Endodermal cell (in vitro differentiated cells): ENCODE measurements at regions not wholly inside any gene's neighbourhood (a gene's known extent, or its start where the extent isn't known, plus 50 kb on each side); places are given as distances from the start of the nearest gene placed in this dataset.

ENCODE experiments used
- DNase-seq: peaks from one replicate; pipeline ENCODE4 v3.0.0-alpha.2; 2017
- H3K27ac ChIP-seq: 2 replicates; pipeline ENCODE4 v1.5.1; 2013; ENCODE audit warnings: mild to moderate bottlenecking, low read depth, low read length, moderate library complexity
- H3K27me3 ChIP-seq: 2 replicates; pipeline ENCODE4 v1.6.1; 2013; ENCODE audit warnings: mild to moderate bottlenecking, low read length, moderate library complexity; ENCODE audit not compliant: insufficient read depth, control insufficient read depth, poor library complexity, severe bottlenecking
- H3K36me3 ChIP-seq: 2 replicates; pipeline ENCODE4 v1.7.0; 2013; ENCODE audit warnings: mild to moderate bottlenecking, low read length, moderate library complexity; ENCODE audit not compliant: control insufficient read depth, insufficient read depth
- H3K4me1 ChIP-seq: one replicate; pipeline ENCODE4 v1.7.0; 2013; ENCODE audit warnings: low read length; ENCODE audit not compliant: control insufficient read depth, insufficient read depth
- H3K4me3 ChIP-seq: 2 replicates; pipeline ENCODE4 v1.5.1; 2013; ENCODE audit warnings: mild to moderate bottlenecking, low read length, moderate library complexity
- H3K9ac ChIP-seq: 2 replicates; pipeline ENCODE4 v1.6.1; 2013; ENCODE audit warnings: mild to moderate bottlenecking, low read length, moderate library complexity; ENCODE audit not compliant: poor library complexity, severe bottlenecking; ENCODE audit errors: extremely low read depth
- H3K9me3 ChIP-seq: 2 replicates; pipeline ENCODE4 v1.6.1; 2013; ENCODE audit warnings: mild to moderate bottlenecking, low read length, moderate library complexity; ENCODE audit not compliant: control insufficient read depth
- H3K27ac Mint-ChIP-seq: 2 replicates; pipeline ENCODE4 v1.8.0; 2020; ENCODE audit warnings: mixed read lengths
- H3K27me3 Mint-ChIP-seq: 2 replicates; pipeline ENCODE4 v1.8.0; 2021; ENCODE audit warnings: mild to moderate bottlenecking, mixed read lengths; ENCODE audit not compliant: insufficient read depth
- H3K36me3 Mint-ChIP-seq: 2 replicates; pipeline ENCODE4 v1.8.0; 2020; ENCODE audit warnings: low read depth, mixed read lengths
- H3K4me1 Mint-ChIP-seq: 2 replicates; pipeline ENCODE4 v1.8.0; 2020; ENCODE audit warnings: mixed read lengths
- H3K4me3 Mint-ChIP-seq: 2 replicates; pipeline ENCODE4 v1.8.0; 2020; ENCODE audit warnings: mild to moderate bottlenecking, moderate library complexity, mixed read lengths
- H3K9me3 Mint-ChIP-seq: 2 replicates; pipeline ENCODE4 v1.8.0; 2020; ENCODE audit warnings: mild to moderate bottlenecking, mixed read lengths
- CTCF ChIP-seq: fragments of 200-600 bp; sonication (generic); conservative IDR thresholded peaks from 2 replicates; pipeline ENCODE4 v1.5.0; 2021; ENCODE audit warnings: antibody characterized with exemption, mild to moderate bottlenecking
- WGBS, 2 experiments: methylation state at CpG; one replicate each; pipeline versions ENCODE4 v1.1.5 to v1.1.7; 2013; ENCODE audit warnings: missing lambda C conversion rate in 2 of 2, mixed read lengths in 1 of 2; ENCODE audit not compliant: insufficient coverage in 1 of 2, insufficient read length in 1 of 2; 5-methylcytosine and 5-hydroxymethylcytosine counted together

- 88 to 90% methylated on average over 4 to 5 of the region's 5 CpGs for WGBS, 2 experiments
- no peak for TF ChIP-seq CTCF
- Histone ChIP-seq H3K27ac (no peak overlapping the region), H3K9me3 (no peaks in the 10 kb centered on the region), H3K27me3 (no peaks in the 10 kb centered on the region), H3K4me1 (no peaks in the 10 kb centered on the region), H3K9ac (no peak overlapping the region), H3K36me3 (no peaks in the 10 kb centered on the region), H3K4me3 (no peak overlapping the region)
- DNase-seq = no peak
- H3K4me3 Mint-ChIP-seq = no peak overlapping the region
- H3K9me3 Mint-ChIP-seq = peaks cover 10% of the 10 kb centered on the region
- H3K4me1 Mint-ChIP-seq = no peaks in the 10 kb centered on the region
- H3K27me3 Mint-ChIP-seq = no peaks in the 10 kb centered on the region
- H3K36me3 Mint-ChIP-seq = peaks cover 2% of the 10 kb centered on the region
- H3K27ac Mint-ChIP-seq = no peak overlapping the region
Measured at GRCh38 chr18:25451077-25451658, 99.2 kb upstream of the ZNF521 start.

- peaks cover 2% of the 10 kb centered on the region for H3K36me3 Mint-ChIP-seq
- TF ChIP-seq CTCF = no peak
- H3K27ac ChIP-seq = no peak overlapping the region
- H3K27me3 Mint-ChIP-seq = no peaks in the 10 kb centered on the region
- H3K27me3 ChIP-seq = no peaks in the 10 kb centered on the region
- H3K4me3 Mint-ChIP-seq = no peak overlapping the region
- no peak overlapping the region for H3K9ac ChIP-seq
- peaks cover 10% of the 10 kb centered on the region for H3K9me3 Mint-ChIP-seq
- H3K4me1 ChIP-seq = no peaks in the 10 kb centered on the region
- no peak overlapping the region for H3K4me3 ChIP-seq
- no peak for DNase-seq
- no peaks in the 10 kb centered on the region for H3K36me3 ChIP-seq
- no peak overlapping the region for H3K27ac Mint-ChIP-seq
- no peaks in the 10 kb centered on the region for H3K9me3 ChIP-seq
- no peaks in the 10 kb centered on the region for H3K4me1 Mint-ChIP-seq
Measured at GRCh38 chr18:25449046-25449445, 97.1 kb upstream of the ZNF521 start.

- WGBS, 2 experiments = 90 to 100% methylated on average over 3 of the region's 3 CpGs
- no peak overlapping the region for H3K27ac Mint-ChIP-seq
- Histone ChIP-seq H3K9ac (no peak overlapping the region), H3K27ac (no peak overlapping the region), H3K9me3 (no peaks in the 10 kb centered on the region), H3K4me3 (no peak overlapping the region), H3K4me1 (no peaks in the 10 kb centered on the region), H3K27me3 (no peaks in the 10 kb centered on the region), H3K36me3 (no peaks in the 10 kb centered on the region)
- peak; percentile 24 for TF ChIP-seq CTCF
- peaks cover 2% of the 10 kb centered on the region for H3K36me3 Mint-ChIP-seq
- no peaks in the 10 kb centered on the region for H3K27me3 Mint-ChIP-seq
- H3K4me3 Mint-ChIP-seq = no peak overlapping the region
- peaks cover 10% of the 10 kb centered on the region for H3K9me3 Mint-ChIP-seq
- no peak for DNase-seq
- H3K4me1 Mint-ChIP-seq = no peaks in the 10 kb centered on the region
Measured at GRCh38 chr18:25446972-25447371, 95.0 kb upstream of the ZNF521 start.
